ENCODE measurements at regions not wholly inside any gene's neighbourhood (a gene's known extent, or its start where the extent isn't known, plus 50 kb on each side); places are given as distances from the start of the nearest gene placed in this dataset.
"Not testable (repeated sequence)": the region's sequence is repeated elsewhere in the genome, so short reads cannot be mapped to it uniquely, and the experiment has no call there.

DNA sequence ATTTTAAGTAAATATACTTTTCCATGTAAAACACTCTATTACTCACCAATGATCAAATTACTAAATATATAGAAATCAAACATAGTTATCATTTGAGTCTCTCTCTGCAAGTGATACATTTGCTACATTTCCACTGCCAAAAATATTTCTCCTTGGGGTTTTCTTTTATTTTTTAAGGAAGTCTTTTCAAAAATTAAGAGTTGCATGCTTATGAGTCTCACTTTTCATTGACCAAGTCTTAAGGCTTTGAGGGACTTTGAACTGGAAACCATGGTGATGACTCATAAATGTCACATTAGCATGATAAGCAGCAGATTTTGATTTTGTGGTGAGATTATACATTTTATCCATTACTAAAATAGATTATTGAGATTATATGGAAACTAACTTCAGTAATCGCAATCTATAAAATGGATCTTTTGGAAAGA is 152.9 kb downstream of the FAM124B start:
- no peaks in the 10 kb centered on the region for H3K9me3 Mint-ChIP-seq
- H3K27me3 Mint-ChIP-seq (ENCODE audit: low read depth) = peaks cover 7% of the 10 kb centered on the region
- no peaks in the 10 kb centered on the region for H3K36me3 Mint-ChIP-seq (ENCODE audit: low read depth)
- H3K27ac Mint-ChIP-seq = no peak overlapping the region
- no peaks in the 10 kb centered on the region for H3K4me1 Mint-ChIP-seq (ENCODE audit: low read depth)
- no peak overlapping the region for H3K4me3 Mint-ChIP-seq

DNA sequence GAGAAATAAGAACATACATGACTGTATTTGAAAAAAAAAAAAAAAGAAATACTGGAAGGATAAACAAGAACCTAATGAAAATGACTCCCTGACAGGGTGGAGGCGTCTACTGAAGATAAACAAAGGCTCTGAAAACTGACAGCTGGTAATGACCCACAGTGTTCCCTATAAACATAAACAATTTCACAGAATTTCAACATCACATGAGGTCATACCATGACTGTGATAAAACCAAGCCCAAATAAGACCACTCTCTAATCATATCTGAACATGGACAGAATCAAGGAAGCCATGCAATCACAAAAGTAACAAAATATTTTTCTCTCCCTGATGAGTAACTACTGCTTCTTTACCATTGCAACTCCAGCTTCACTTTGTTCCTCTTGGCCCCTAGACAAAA is 159.3 kb downstream of the FAM124B start:
- no peaks in the 10 kb centered on the region for H3K9me3 Mint-ChIP-seq
- no peak overlapping the region for H3K27ac Mint-ChIP-seq
- no peak overlapping the region for H3K4me3 Mint-ChIP-seq
- no peaks in the 10 kb centered on the region for H3K36me3 Mint-ChIP-seq (ENCODE audit: low read depth)
- H3K27me3 Mint-ChIP-seq (ENCODE audit: low read depth) = peaks cover 10% of the 10 kb centered on the region
- H3K4me1 Mint-ChIP-seq (ENCODE audit: low read depth) = no peaks in the 10 kb centered on the region

DNA sequence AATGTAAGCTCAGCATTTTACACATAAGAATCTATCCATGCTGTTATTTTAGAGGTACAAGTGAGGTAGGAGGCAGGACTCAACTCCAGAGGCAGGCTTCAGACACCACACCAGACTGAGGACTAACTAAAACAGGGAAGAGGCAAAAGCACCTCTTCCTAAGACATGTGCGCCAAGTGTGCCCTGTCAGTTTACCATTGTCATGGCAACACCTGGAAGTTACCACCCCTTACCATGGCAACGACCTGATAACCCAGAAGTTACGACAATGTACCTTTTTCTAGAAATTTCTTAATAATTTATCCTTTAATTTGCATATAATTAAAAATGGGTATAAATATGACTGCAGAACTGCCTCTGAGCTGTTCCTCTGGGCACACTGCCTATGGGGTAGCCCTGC is 160.1 kb downstream of the FAM124B start:
- H3K27me3 Mint-ChIP-seq (ENCODE audit: low read depth) = peaks cover 10% of the 10 kb centered on the region
- H3K9me3 Mint-ChIP-seq = no peaks in the 10 kb centered on the region
- no peak overlapping the region for H3K4me3 Mint-ChIP-seq
- H3K4me1 Mint-ChIP-seq (ENCODE audit: low read depth) = no peaks in the 10 kb centered on the region
- H3K36me3 Mint-ChIP-seq (ENCODE audit: low read depth) = no peaks in the 10 kb centered on the region
- no peak overlapping the region for H3K27ac Mint-ChIP-seq

DNA sequence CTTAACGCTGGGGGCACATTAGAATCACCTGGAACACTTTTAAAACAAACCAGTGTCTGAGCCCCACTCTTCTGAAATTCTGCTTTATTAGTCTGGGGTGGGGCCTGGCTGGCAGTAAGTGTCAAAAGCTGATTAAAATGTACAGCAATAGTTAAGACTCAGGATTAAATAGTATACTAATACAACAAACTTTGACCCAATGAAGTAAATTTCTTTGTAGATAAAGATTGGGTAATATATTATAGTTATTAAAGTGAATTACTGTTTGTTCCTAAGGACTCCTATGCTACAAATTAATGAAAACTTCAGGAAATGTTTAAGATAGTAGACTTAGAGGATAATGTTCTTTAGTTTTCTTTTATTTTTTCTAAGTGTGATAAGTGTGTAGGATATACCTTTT is 160.9 kb downstream of the FAM124B start:
- Mint-ChIP-seq H3K4me1 (ENCODE audit: low read depth) (no peaks in the 10 kb centered on the region), H3K4me3 (no peak overlapping the region), H3K36me3 (ENCODE audit: low read depth) (no peaks in the 10 kb centered on the region), H3K27ac (no peak overlapping the region), H3K9me3 (no peaks in the 10 kb centered on the region), H3K27me3 (ENCODE audit: low read depth) (peaks cover 14% of the 10 kb centered on the region)

DNA sequence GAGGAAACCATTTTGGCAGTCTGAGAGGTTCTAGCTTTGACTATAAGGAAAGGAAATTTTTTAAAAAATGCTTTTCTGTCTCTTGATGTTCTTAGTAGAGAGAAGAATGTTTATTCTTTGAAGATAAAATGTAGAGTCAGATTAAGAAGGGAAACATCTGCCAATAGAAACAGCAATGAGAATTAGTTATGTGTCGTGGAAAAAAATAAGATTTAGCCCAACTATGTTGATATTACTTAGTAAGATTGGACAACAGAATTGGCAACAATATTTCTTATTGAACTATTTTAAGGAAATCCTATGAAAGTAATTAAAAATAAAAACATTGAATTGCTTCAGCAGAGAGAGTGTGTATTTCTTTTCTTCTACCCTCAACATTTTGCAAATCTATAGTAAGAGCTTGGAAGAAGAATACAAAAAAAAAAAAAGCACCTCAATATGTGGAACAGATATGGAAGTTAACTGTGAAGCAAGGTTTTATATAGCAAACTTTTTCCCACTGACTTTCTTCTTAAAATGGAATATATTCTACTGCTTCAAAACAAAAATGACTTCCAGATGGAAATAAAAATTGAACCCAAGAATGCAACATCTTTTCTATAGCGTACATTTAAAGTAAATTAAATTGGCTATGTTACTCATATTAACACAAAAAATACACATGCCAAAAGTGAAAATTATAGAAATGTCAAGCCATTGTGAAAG is 177.9 kb downstream of the FAM124B start:
- Mint-ChIP-seq H3K27ac (no peak overlapping the region), H3K4me3 (no peak overlapping the region)

DNA sequence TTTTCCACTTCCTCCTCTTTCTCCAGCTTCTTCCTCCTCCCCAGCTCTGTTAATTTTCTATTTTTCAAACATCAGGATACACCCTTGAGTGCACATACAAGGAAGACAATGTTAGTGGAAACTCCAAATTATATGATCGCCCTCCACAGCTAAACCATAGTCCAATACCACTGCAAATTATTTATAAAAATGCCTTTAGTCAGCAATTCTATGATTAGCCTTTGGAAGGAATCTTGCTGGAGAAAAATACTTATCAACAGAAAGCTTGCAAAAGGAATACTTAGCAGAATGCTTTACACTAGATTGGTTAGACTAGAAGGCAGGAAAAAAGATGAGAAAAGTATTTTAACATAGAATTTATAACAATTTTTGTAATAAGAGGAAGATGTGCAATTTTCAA is 178.9 kb downstream of the FAM124B start:
- Mint-ChIP-seq H3K27me3 (ENCODE audit: low read depth) (peaks cover 24% of the 10 kb centered on the region), H3K27ac (no peak overlapping the region), H3K4me1 (ENCODE audit: low read depth) (peaks cover 5% of the 10 kb centered on the region), H3K9me3 (no peaks in the 10 kb centered on the region), H3K4me3 (no peak overlapping the region), H3K36me3 (ENCODE audit: low read depth) (no peaks in the 10 kb centered on the region)

More for the DNA sequence above, 177.9 kb downstream of the FAM124B start:
- peaks cover 5% of the 10 kb centered on the region for H3K4me1 Mint-ChIP-seq (ENCODE audit: low read depth)
- H3K27me3 Mint-ChIP-seq (ENCODE audit: low read depth) = peaks cover 24% of the 10 kb centered on the region
- H3K36me3 Mint-ChIP-seq (ENCODE audit: low read depth) = no peaks in the 10 kb centered on the region
- no peaks in the 10 kb centered on the region for H3K9me3 Mint-ChIP-seq

DNA sequence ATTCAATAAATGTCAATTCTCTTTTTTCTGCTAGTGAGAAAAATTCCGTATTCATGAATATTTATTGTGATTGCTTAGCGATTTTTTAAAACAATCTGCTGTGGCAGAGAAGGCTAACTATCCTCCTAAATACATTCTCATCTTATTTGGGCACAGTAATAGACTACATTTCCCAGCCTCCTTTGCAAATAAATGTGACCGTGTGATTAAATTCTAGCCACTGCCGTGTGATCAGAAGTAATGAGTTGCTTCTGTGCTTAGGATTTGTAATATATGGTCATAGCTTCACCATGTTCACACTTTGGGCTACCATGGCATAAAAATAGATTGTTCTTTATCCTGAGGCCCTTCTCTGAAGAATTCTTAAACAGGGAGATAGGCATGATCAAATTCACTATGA is 179.6 kb downstream of the FAM124B start:
- H3K36me3 Mint-ChIP-seq (ENCODE audit: low read depth) = no peaks in the 10 kb centered on the region
- H3K27me3 Mint-ChIP-seq (ENCODE audit: low read depth) = peaks cover 24% of the 10 kb centered on the region
- no peaks in the 10 kb centered on the region for H3K9me3 Mint-ChIP-seq
- H3K4me1 Mint-ChIP-seq (ENCODE audit: low read depth) = peaks cover 5% of the 10 kb centered on the region
- H3K27ac Mint-ChIP-seq = no peak overlapping the region
- H3K4me3 Mint-ChIP-seq = no peak overlapping the region

DNA sequence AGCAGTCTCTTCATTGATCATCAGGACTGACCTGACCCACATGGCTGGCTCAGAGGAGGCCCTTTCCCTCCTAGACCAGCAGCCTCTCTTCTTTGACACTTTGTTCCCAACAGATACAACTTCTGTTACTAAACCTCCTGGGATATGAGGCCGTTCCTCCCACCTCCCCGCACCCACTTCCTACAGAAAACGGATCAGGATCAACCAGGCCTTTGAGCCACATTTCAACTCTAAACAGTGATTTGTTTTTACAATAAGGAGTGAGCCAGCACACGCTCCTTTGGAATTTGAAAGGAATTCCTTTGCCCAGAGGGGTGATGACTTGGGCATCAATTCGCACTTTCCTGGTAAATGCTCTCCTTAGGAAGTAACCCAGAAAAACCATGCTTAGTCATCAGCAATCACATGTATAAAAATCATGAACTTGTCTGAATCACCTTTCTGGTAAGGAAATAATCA is 180.4 kb downstream of the FAM124B start:
- no peak overlapping the region for H3K27ac Mint-ChIP-seq
- peaks cover 24% of the 10 kb centered on the region for H3K27me3 Mint-ChIP-seq (ENCODE audit: low read depth)
- no peaks in the 10 kb centered on the region for H3K36me3 Mint-ChIP-seq (ENCODE audit: low read depth)
- H3K9me3 Mint-ChIP-seq = no peaks in the 10 kb centered on the region
- peaks cover 5% of the 10 kb centered on the region for H3K4me1 Mint-ChIP-seq (ENCODE audit: low read depth)
- no peak overlapping the region for H3K4me3 Mint-ChIP-seq

DNA sequence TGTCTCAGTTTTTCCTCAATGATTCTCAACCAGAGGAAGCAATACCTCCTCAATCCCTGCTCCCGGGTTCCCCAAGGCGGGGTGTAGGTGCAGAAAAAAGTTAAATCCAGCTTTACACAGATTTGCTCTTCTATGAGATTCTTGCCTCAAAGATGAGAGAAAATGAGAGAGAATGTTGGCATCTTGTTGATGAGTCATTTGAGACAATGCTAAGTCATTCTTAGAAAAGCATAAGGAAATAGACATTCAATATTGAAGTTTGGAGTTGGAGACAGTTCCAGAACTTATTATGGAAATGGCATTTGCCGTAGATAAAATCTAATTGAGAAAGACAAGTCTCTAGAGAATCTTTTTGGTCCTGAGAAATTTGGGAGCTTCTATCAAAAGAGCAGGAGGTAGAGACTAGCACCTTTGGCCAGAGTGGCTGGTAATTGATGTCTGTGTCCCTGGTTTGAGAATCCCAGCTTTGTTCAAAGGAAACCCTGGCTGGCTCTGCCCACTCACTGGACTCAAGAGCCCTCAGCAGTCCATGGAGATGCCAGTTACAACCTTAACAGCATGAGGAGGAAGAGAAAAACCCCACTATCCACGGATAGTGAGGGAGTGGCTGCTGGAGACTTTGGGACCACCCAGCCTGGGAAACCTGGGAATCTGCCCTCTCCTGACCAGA is 181.2 kb downstream of the FAM124B start:
- Mint-ChIP-seq H3K27ac (no peak overlapping the region), H3K4me3 (no peak overlapping the region), H3K27me3 (ENCODE audit: low read depth) (peaks cover 22% of the 10 kb centered on the region), H3K4me1 (ENCODE audit: low read depth) (peaks cover 5% of the 10 kb centered on the region), H3K36me3 (ENCODE audit: low read depth) (no peaks in the 10 kb centered on the region), H3K9me3 (no peaks in the 10 kb centered on the region)

GRCh38 chr2:224219781-224220180 is 180.7 kb upstream of the SERPINE2 start:
- H3K4me3 Mint-ChIP-seq = no peak overlapping the region
- peaks cover 5% of the 10 kb centered on the region for H3K4me1 Mint-ChIP-seq (ENCODE audit: low read depth)
- H3K27me3 Mint-ChIP-seq (ENCODE audit: low read depth) = peaks cover 17% of the 10 kb centered on the region
- no peak overlapping the region for H3K27ac Mint-ChIP-seq
- H3K36me3 Mint-ChIP-seq (ENCODE audit: low read depth) = no peaks in the 10 kb centered on the region
- H3K9me3 Mint-ChIP-seq = no peaks in the 10 kb centered on the region

GRCh38 chr2:224217962-224218347 is 178.9 kb upstream of the SERPINE2 start:
- Mint-ChIP-seq H3K4me3 (no peak overlapping the region), H3K9me3 (no peaks in the 10 kb centered on the region), H3K27me3 (ENCODE audit: low read depth) (peaks cover 10% of the 10 kb centered on the region), H3K27ac (no peak overlapping the region), H3K36me3 (ENCODE audit: low read depth) (no peaks in the 10 kb centered on the region), H3K4me1 (ENCODE audit: low read depth) (peaks cover 5% of the 10 kb centered on the region)

GRCh38 chr2:224217233-224217961 is 178.3 kb upstream of the SERPINE2 start:
- H3K27ac Mint-ChIP-seq = no peak overlapping the region
- H3K4me3 Mint-ChIP-seq = no peak overlapping the region

DNA sequence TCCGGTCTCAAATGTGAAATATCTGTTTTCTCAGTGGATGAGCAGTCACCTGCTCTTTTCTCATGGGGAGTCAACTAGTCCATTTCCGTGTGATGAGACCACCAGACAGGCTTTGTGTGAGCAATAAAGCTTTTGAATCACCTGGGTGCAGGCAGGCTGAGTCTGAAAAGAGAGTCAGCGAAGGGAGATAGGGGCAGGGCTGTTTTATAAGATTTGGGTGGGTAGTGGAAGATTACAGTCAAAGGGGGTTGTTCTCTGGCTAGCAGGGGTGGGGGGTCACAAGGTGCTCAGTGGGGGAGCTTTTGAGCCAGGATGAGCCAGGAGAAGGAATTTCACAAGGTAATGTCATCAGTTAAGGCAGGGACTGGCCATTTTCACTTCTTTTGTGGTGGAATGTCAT is 176.5 kb upstream of the SERPINE2 start:
- H3K36me3 Mint-ChIP-seq (ENCODE audit: low read depth); H3K27ac Mint-ChIP-seq; H3K4me3 Mint-ChIP-seq; H3K27me3 Mint-ChIP-seq (ENCODE audit: low read depth); H3K4me1 Mint-ChIP-seq (ENCODE audit: low read depth); H3K9me3 Mint-ChIP-seq: not testable (repeated sequence)

More at GRCh38 chr2:224217233-224217961, 178.3 kb upstream of the SERPINE2 start:
- Mint-ChIP-seq H3K4me1 (ENCODE audit: low read depth) (peaks cover 5% of the 10 kb centered on the region), H3K36me3 (ENCODE audit: low read depth) (no peaks in the 10 kb centered on the region), H3K9me3 (no peaks in the 10 kb centered on the region), H3K27me3 (ENCODE audit: low read depth) (peaks cover 4% of the 10 kb centered on the region)

DNA sequence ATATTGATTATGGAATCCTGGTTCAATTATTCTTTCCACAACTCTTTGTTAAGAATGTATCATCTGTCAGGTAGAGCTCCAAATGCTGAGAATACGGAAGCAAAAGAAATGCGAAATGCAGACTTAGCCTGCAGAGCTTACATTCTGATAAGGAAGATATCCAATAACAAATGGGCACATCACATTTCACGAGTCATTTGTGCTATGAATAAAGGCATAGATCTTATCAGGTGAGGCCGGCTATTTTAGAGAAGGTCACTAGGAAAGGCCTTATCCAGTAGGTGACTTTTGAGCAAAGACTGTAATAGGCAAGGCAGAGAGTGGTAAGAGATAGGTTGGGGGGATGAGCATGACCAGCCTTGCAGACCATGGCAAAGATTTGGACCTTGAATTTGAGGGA is 174.3 kb upstream of the SERPINE2 start:
- Mint-ChIP-seq H3K4me1 (ENCODE audit: low read depth) (no peaks in the 10 kb centered on the region), H3K27me3 (ENCODE audit: low read depth) (no peaks in the 10 kb centered on the region), H3K27ac (no peak overlapping the region), H3K9me3 (no peaks in the 10 kb centered on the region), H3K4me3 (no peak overlapping the region), H3K36me3 (ENCODE audit: low read depth) (no peaks in the 10 kb centered on the region)

DNA sequence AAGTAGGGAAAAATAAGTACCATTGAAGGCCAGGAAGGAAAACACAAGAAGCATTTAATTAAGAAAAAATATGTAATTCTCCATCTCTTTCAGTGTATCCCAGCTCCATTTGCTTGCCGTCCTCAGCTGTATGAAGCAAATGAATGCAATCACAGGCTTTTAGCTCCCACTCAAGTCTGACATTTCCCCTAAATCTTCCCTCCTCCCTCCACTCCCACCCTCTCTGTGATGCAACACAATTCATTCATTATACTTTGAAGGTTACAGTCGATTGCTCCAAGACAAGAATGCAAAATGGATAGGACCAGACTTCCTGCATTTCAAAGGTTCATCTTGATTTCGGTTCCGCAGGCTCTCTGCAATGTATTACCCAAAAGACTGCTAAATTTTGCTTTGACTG is 172.7 kb upstream of the SERPINE2 start:
- H3K27me3 Mint-ChIP-seq (ENCODE audit: low read depth) = no peaks in the 10 kb centered on the region
- H3K4me1 Mint-ChIP-seq (ENCODE audit: low read depth) = no peaks in the 10 kb centered on the region
- H3K9me3 Mint-ChIP-seq = no peaks in the 10 kb centered on the region
- H3K27ac Mint-ChIP-seq = no peak overlapping the region
- no peaks in the 10 kb centered on the region for H3K36me3 Mint-ChIP-seq (ENCODE audit: low read depth)
- H3K4me3 Mint-ChIP-seq = no peak overlapping the region
